ENCODE measurements at regions not wholly inside any gene's neighbourhood (a gene's known extent, or its start where the extent isn't known, plus 50 kb on each side); places are given as distances from the start of the nearest gene placed in this dataset.

DNA sequence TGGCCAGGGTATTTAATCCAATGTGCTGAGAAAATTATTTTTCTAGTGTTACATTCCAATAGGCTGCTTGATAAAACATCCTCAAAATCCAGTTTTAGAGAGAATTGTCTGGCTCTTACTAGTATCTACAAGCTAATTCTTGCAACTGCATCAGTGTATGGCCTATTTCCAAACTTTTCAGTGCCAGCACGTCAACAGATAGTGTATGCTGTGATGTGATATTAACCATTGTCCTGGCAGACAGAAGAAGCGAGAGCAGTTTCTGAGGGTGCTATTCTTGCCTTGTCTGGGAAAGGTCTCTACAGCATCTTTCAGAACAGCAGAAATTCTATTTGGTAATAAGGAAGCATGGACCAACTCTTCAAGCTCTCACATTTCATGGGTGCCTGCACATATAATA is 174.2 kb upstream of the CDH12 start:
- TF ChIP-seq POLR2AphosphoS5 (IDR thresholded peaks at IDR 0.05; ENCODE audit: low read depth, low read length) (no peak), TAF1 (IDR thresholded peaks at IDR 0.05; ENCODE audit: borderline replicate concordance, insufficient read depth, low read length) (no peak)

All from PFSK-1 (cell line).